ENCODE measurements at regions not wholly inside any gene's neighbourhood (a gene's known extent, or its start where the extent isn't known, plus 50 kb on each side); places are given as distances from the start of the nearest gene placed in this dataset.

GRCh38 chr3:6091262-6091661 lies 769.7 kb upstream of the GRM7 start:
- no peak for DNase-seq (ENCODE audit: low read depth in 2 of 2)

- no peak for DNase-seq (ENCODE audit: low read depth in 2 of 2)
These were observed 765.9 kb upstream of the GRM7 start for GRCh38 chr3:6095006-6095405.

- no peak for DNase-seq (ENCODE audit: low read depth in 2 of 2)
These were observed 763.9 kb upstream of the GRM7 start for GRCh38 chr3:6097021-6097420.

GRCh38 chr3:6097556-6097955 lies 763.4 kb upstream of the GRM7 start:
- no peak for DNase-seq (ENCODE audit: low read depth in 2 of 2)

GRCh38 chr3:6098516-6099157 lies 762.3 kb upstream of the GRM7 start:
- DNase-seq (ENCODE audit: low read depth in 2 of 2), result no peak

GRCh38 chr3:6099458-6100075 lies 761.3 kb upstream of the GRM7 start:
- no peak for DNase-seq (ENCODE audit: low read depth in 2 of 2)

GRCh38 chr3:6105187-6105586 lies 755.7 kb upstream of the GRM7 start:
- DNase-seq (ENCODE audit: low read depth in 2 of 2), result no peak

GRCh38 chr3:6108957-6109356 lies 752.0 kb upstream of the GRM7 start:
- DNase-seq (ENCODE audit: low read depth in 2 of 2), result no peak

GRCh38 chr3:6110451-6110850 lies 750.5 kb upstream of the GRM7 start:
- DNase-seq (ENCODE audit: low read depth in 2 of 2), result no peak

GRCh38 chr3:6112546-6112945 lies 748.4 kb upstream of the GRM7 start:
- DNase-seq (ENCODE audit: low read depth in 2 of 2), result no peak

GRCh38 chr3:6113338-6113737 lies 747.6 kb upstream of the GRM7 start:
- DNase-seq (ENCODE audit: low read depth in 2 of 2), result no peak

GRCh38 chr3:6119367-6119766 lies 741.5 kb upstream of the GRM7 start:
- no peak for DNase-seq (ENCODE audit: low read depth in 2 of 2)

GRCh38 chr3:6120786-6121185 lies 740.1 kb upstream of the GRM7 start:
- DNase-seq (ENCODE audit: low read depth in 2 of 2), result no peak

GRCh38 chr3:6124875-6125274 lies 736.0 kb upstream of the GRM7 start:
- DNase-seq (ENCODE audit: low read depth in 2 of 2), result no peak

GRCh38 chr3:6125520-6125919 lies 735.4 kb upstream of the GRM7 start:
- no peak for DNase-seq (ENCODE audit: low read depth in 2 of 2)

GRCh38 chr3:6132684-6133432 lies 728.1 kb upstream of the GRM7 start:
- DNase-seq (ENCODE audit: low read depth in 2 of 2), result no peak

GRCh38 chr3:6142707-6143106 lies 718.2 kb upstream of the GRM7 start:
- DNase-seq (ENCODE audit: low read depth in 2 of 2), result no peak

- no peak for DNase-seq (ENCODE audit: low read depth in 2 of 2)
These were observed 713.0 kb upstream of the GRM7 start for GRCh38 chr3:6147883-6148282.

- DNase-seq (ENCODE audit: low read depth in 2 of 2), result no peak
These were observed 705.1 kb upstream of the GRM7 start for GRCh38 chr3:6155650-6156338.

- no peak for DNase-seq (ENCODE audit: low read depth in 2 of 2)
These were observed 695.0 kb upstream of the GRM7 start for GRCh38 chr3:6165951-6166350.

- DNase-seq (ENCODE audit: low read depth in 2 of 2), result no peak
These were observed 692.7 kb upstream of the GRM7 start for GRCh38 chr3:6168256-6168655.

GRCh38 chr3:6172871-6173642 lies 687.9 kb upstream of the GRM7 start:
- no peak for DNase-seq (ENCODE audit: low read depth in 2 of 2)
